ENCODE measurements at regions not wholly inside any gene's neighbourhood (a gene's known extent, or its start where the extent isn't known, plus 50 kb on each side); places are given as distances from the start of the nearest gene placed in this dataset.

DNA sequence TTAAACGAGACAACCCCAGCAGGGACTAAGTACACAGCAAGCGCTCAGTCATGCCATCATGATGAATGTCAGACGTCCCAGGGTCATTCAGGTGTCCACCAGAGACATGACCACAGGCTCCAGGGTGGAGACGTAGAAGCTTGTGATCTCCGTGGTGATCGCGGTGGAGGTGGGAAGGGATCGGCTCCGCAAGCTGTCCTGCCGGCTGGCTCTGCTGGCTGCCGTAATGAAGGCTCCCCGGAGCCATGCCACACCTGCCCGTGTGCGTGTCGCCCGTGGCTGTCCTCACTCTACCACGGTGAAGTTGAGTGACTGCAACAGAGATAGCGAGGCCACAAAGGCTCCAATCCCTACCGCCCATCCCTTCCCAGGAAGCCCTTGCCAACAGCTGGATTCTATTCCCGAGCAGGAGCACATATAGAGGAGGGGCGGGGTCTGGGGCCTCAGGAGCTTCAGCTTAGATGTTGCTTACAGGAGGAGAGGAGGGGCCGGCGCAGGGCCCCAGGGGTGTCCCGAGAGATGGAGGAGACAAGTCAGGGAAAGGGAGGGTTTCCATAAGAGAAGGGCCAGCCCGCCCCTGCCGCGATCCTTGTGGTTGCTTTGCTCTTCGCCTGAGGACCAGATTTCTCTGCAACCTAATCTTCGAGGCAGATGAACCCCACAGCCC, 332.6 kb upstream of the SFSWAP start:
- DNase-seq: no peak
- Histone ChIP-seq H3K27me3 (ENCODE audit: control insufficient read depth in 1 of 2, insufficient read depth in 2 of 2, low read length in 2 of 2) (no peaks in the 10 kb centered on the region), H3K36me3 (ENCODE audit: insufficient read depth, low read length) (no peaks in the 10 kb centered on the region), H3K9me3 (ENCODE audit: control insufficient read depth in 1 of 2, insufficient read depth in 1 of 2, low read length in 2 of 2) (peaks cover 0 to 5% of the 10 kb centered on the region in 2 experiments), H3K4me3 (ENCODE audit: low read length) (no peak overlapping the region), H3K4me1 (ENCODE audit: insufficient read depth, low read length) (no peaks in the 10 kb centered on the region), H3K27ac (ENCODE audit: low read depth in 1 of 2, low read length in 2 of 2) (no peak overlapping the region)
- Mint-ChIP-seq H3K36me3 (ENCODE audit: low read depth) (no peaks in the 10 kb centered on the region), H3K27me3 (peaks cover 5% of the 10 kb centered on the region), H3K4me3 (no peak overlapping the region), H3K4me1 (ENCODE audit: low read depth) (no peaks in the 10 kb centered on the region), H3K27ac (no peak overlapping the region), H3K9me3 (no peaks in the 10 kb centered on the region)
- ChIA-PET POLR2A (no interaction called here), CTCF (no interaction called here)
- intact Hi-C loops (cut with DNase I, micrococcal nuclease): no loop called here
- no peak for ATAC-seq (ENCODE audit: poor library complexity)
- TF ChIP-seq, protein P1, sequence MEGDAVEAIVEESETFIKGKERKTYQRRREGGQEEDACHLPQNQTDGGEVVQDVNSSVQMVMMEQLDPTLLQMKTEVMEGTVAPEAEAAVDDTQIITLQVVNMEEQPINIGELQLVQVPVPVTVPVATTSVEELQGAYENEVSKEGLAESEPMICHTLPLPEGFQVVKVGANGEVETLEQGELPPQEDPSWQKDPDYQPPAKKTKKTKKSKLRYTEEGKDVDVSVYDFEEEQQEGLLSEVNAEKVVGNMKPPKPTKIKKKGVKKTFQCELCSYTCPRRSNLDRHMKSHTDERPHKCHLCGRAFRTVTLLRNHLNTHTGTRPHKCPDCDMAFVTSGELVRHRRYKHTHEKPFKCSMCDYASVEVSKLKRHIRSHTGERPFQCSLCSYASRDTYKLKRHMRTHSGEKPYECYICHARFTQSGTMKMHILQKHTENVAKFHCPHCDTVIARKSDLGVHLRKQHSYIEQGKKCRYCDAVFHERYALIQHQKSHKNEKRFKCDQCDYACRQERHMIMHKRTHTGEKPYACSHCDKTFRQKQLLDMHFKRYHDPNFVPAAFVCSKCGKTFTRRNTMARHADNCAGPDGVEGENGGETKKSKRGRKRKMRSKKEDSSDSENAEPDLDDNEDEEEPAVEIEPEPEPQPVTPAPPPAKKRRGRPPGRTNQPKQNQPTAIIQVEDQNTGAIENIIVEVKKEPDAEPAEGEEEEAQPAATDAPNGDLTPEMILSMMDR (IDR thresholded peaks at IDR 0.05): no peak

DNA sequence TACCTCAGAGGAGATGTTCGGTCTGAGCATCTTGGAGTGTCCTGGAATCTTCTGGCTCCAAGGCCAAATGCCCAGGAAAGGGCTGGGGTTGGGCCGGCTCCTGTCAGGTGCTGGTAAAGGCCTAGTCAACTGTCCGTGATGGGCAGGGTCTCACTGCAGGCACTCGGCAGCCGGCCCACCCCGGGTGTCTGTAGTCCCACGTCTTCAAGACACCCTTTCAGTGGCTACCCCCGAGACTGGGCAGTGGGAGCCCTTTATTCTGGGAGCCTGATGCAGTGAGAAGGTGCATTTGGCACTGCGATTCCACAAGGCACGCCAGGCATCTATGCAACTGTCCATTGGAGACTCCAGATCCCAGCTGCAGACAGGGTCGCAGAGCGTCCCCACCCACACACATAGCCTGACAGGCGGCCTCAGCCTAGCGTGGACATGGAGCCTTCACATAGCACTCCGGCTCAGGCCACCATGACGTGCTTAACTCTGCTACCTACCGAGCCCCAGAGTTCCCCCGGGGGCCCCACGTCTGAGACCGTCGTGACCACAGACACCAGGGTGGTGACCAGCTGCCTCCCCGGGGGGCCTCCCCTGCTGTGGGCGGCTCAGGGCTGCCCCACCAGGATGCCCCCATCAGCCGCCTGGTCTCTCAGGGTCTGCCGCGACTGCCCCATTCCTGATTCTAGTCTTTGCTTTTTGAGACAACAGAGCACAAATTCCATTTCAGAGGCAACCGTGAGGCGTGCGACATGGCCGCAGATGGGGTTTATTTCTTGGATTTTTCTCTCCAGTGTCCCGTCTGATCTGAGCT, 331.8 kb upstream of the SFSWAP start:
- intact Hi-C loops (cut with DNase I, micrococcal nuclease): no loop called here
- ATAC-seq (ENCODE audit: poor library complexity): no peak
- Mint-ChIP-seq H3K27me3 (peaks cover 9% of the 10 kb centered on the region), H3K36me3 (ENCODE audit: low read depth) (no peaks in the 10 kb centered on the region), H3K9me3 (no peaks in the 10 kb centered on the region), H3K4me1 (ENCODE audit: low read depth) (no peaks in the 10 kb centered on the region), H3K4me3 (no peak overlapping the region), H3K27ac (no peak overlapping the region)
- POLR2A ChIA-PET: no interaction called here
- no peak overlapping the region for H3K4me3 ChIP-seq (ENCODE audit: low read length)
- H3K4me1 ChIP-seq (ENCODE audit: insufficient read depth, low read length): no peaks in the 10 kb centered on the region
- no peak overlapping the region for H3K27ac ChIP-seq (ENCODE audit: low read depth in 1 of 2, low read length in 2 of 2)
- TF ChIP-seq, protein P1 (IDR thresholded peaks at IDR 0.05): no peak
- H3K27me3 ChIP-seq (ENCODE audit: control insufficient read depth in 1 of 2, insufficient read depth in 2 of 2, low read length in 2 of 2): no peaks in the 10 kb centered on the region
- DNase-seq: no peak
- peaks cover 0 to 5% of the 10 kb centered on the region in 2 experiments for H3K9me3 ChIP-seq (ENCODE audit: control insufficient read depth in 1 of 2, insufficient read depth in 1 of 2, low read length in 2 of 2)
- no peaks in the 10 kb centered on the region for H3K36me3 ChIP-seq (ENCODE audit: insufficient read depth, low read length)
- CTCF ChIA-PET: no interaction called here

DNA sequence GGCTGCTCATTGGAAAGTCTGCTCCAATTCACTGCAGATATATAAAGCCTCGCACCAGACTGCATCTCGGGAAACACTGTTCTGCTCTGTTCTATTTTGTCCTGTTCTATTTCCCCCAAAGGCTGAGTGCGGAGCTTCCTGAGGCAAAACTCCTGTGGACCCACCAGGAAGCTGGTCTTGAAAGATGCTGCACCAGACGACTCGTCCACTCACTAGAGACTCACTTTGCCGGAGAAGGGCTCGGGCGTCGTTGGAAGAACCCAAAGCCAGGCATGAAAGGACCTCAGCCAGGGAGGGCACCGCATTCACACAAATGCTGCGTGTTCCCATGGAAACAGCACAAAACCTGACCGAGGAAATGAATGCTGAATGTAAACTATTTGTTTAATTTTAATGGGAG, 331.2 kb upstream of the SFSWAP start:
- Mint-ChIP-seq H3K27ac (no peak overlapping the region), H3K4me1 (ENCODE audit: low read depth) (no peaks in the 10 kb centered on the region), H3K4me3 (no peak overlapping the region), H3K27me3 (peaks cover 9% of the 10 kb centered on the region), H3K36me3 (ENCODE audit: low read depth) (no peaks in the 10 kb centered on the region), H3K9me3 (no peaks in the 10 kb centered on the region)
- Histone ChIP-seq H3K27ac (ENCODE audit: low read depth in 1 of 2, low read length in 2 of 2) (no peak overlapping the region), H3K36me3 (ENCODE audit: insufficient read depth, low read length) (no peaks in the 10 kb centered on the region), H3K27me3 (ENCODE audit: control insufficient read depth in 1 of 2, insufficient read depth in 2 of 2, low read length in 2 of 2) (no peaks in the 10 kb centered on the region), H3K4me1 (ENCODE audit: insufficient read depth, low read length) (no peaks in the 10 kb centered on the region), H3K4me3 (ENCODE audit: low read length) (no peak overlapping the region), H3K9me3 (ENCODE audit: control insufficient read depth in 1 of 2, insufficient read depth in 1 of 2, low read length in 2 of 2) (peaks cover 0 to 5% of the 10 kb centered on the region in 2 experiments)
- no peak for ATAC-seq (ENCODE audit: poor library complexity)
- CTCF ChIA-PET: no interaction called here
- TF ChIP-seq, protein P1 (IDR thresholded peaks at IDR 0.05): no peak
- POLR2A ChIA-PET: no interaction called here
- DNase-seq: no peak
- intact Hi-C loops (cut with DNase I, micrococcal nuclease): no loop called here
